WTC11 (cell line): ENCODE measurements at regions not wholly inside any gene's neighbourhood (a gene's known extent, or its start where the extent isn't known, plus 50 kb on each side); places are given as distances from the start of the nearest gene placed in this dataset.
A peak's percentile ranks its signal among the peaks of the same experiment; 100 is the strongest.

Experiments
- ATAC-seq: fragments of 200-7000 bp; cut with Tn5 transposase; 2 replicates; pipeline ENCODE4 v1.10.0; 2021; ENCODE audit warnings: mild to moderate bottlenecking, moderate library complexity
- CTCF ChIA-PET: fragments of 300-600 bp; sonication (Branson Sonifier 250); formaldehyde crosslinking; loops from one replicate; lab custom pipeline; 2021; ENCODE audit warnings: antibody characterized with exemption; lab: Charles Lee
- POLR2A ChIA-PET: fragments of 350-600 bp; sonication (Branson Sonifier 250); formaldehyde crosslinking; loops from one replicate; lab custom pipeline; 2021; ENCODE audit warnings: antibody characterized with exemption; lab: Charles Lee
- DNase-seq: peaks from one replicate; pipeline ENCODE4 v3.0.0; 2021; ENCODE audit warnings: low spot score
- H3K27ac Mint-ChIP-seq: 2 replicates; pipeline ENCODE4 v1.8.0; 2021; ENCODE audit warnings: mixed read lengths
- H3K27me3 Mint-ChIP-seq: 2 replicates; pipeline ENCODE4 v1.8.0; 2021; ENCODE audit warnings: low read depth, mild to moderate bottlenecking, moderate library complexity, mixed read lengths
- H3K36me3 Mint-ChIP-seq: 2 replicates; pipeline ENCODE4 v1.8.0; 2021; ENCODE audit warnings: mixed read lengths
- H3K4me1 Mint-ChIP-seq: 2 replicates; pipeline ENCODE4 v1.8.0; 2022; ENCODE audit warnings: mixed read lengths
- H3K4me3 Mint-ChIP-seq: 2 replicates; pipeline ENCODE4 v1.8.0; 2021; ENCODE audit warnings: mild to moderate bottlenecking, moderate library complexity, mixed read lengths
- H3K9me3 Mint-ChIP-seq: 2 replicates; pipeline ENCODE4 v1.8.0; 2021; ENCODE audit warnings: mixed read lengths
- FOXK1 ChIP-seq: sonication (generic); formaldehyde crosslinking; IDR thresholded peaks from 2 replicates; pipeline ENCODE4 v1.8.0; 2022; ENCODE audit warnings: mild to moderate bottlenecking, moderate library complexity, missing genetic modification reagents
- GTF2I ChIP-seq: fragments of 250-450 bp; sonication (Bioruptor Pico); conservative IDR thresholded peaks from 2 replicates; pipeline ENCODE4 v1.4.0; 2021; ENCODE audit warnings: mild to moderate bottlenecking
- JUN ChIP-seq: sonication (generic); formaldehyde crosslinking; IDR thresholded peaks from 2 replicates; pipeline ENCODE4 v1.8.0; 2023; ENCODE audit warnings: mild to moderate bottlenecking, missing genetic modification reagents
- NR2C2 ChIP-seq: sonication (generic); formaldehyde crosslinking; IDR thresholded peaks from 2 replicates; pipeline ENCODE4 v1.8.0; 2022; ENCODE audit warnings: mild to moderate bottlenecking, missing genetic modification reagents
- RORB ChIP-seq: fragments of 250-450 bp; sonication (Bioruptor Pico); IDR thresholded peaks from 2 replicates; pipeline ENCODE4 v1.9.0; 2021; ENCODE audit warnings: mild to moderate bottlenecking
- SOX15 ChIP-seq: fragments of 250-450 bp; sonication (Bioruptor Pico); IDR thresholded peaks from 2 replicates; pipeline ENCODE4 v1.9.0; 2021; ENCODE audit warnings: mild to moderate bottlenecking
- TEAD4 ChIP-seq: sonication (generic); formaldehyde crosslinking; IDR thresholded peaks from 2 replicates; pipeline ENCODE4 v1.8.0; 2022; ENCODE audit warnings: mild to moderate bottlenecking, missing genetic modification reagents
- ZNF138 ChIP-seq: sonication (generic); formaldehyde crosslinking; conservative IDR thresholded peaks from 2 replicates; pipeline ENCODE4 v1.8.1; 2022; ENCODE audit warnings: mild to moderate bottlenecking, moderate library complexity, missing genetic modification reagents
- ZNF263 ChIP-seq: sonication (generic); formaldehyde crosslinking; IDR thresholded peaks from 2 replicates; pipeline ENCODE4 v1.8.1; 2022; ENCODE audit warnings: low read depth, mild to moderate bottlenecking, moderate library complexity, missing genetic modification reagents
- ZNF416 ChIP-seq: fragments of 250-450 bp; sonication (Bioruptor Pico); IDR thresholded peaks from 2 replicates; pipeline ENCODE4 v1.9.0; 2021; ENCODE audit warnings: mild to moderate bottlenecking, inconsistent platforms
- TF ChIP-seq, protein P1 (sequence below): sonication (generic); formaldehyde crosslinking; IDR thresholded peaks from 2 replicates; pipeline ENCODE4 v1.8.0; 2022; ENCODE audit warnings: mild to moderate bottlenecking, missing genetic modification reagents
- TF ChIP-seq, protein P2 (sequence below): sonication (generic); formaldehyde crosslinking; IDR thresholded peaks from 2 replicates; pipeline ENCODE4 v1.8.1; 2023; ENCODE audit warnings: mild to moderate bottlenecking, moderate library complexity, missing genetic modification reagents
- TF ChIP-seq, protein P3 (sequence below): sonication (generic); formaldehyde crosslinking; IDR thresholded peaks from 2 replicates; pipeline ENCODE4 v1.8.1; 2023; ENCODE audit warnings: mild to moderate bottlenecking, missing genetic modification reagents, moderate library complexity
- TF ChIP-seq, protein P4 (sequence below): sonication (generic); formaldehyde crosslinking; IDR thresholded peaks from 2 replicates; pipeline ENCODE4 v1.8.1; 2022; ENCODE audit warnings: mild to moderate bottlenecking, moderate library complexity, missing genetic modification reagents
- TF ChIP-seq, protein P5 (sequence below): sonication (generic); formaldehyde crosslinking; IDR thresholded peaks from 2 replicates; pipeline ENCODE4 v1.8.0; 2022; ENCODE audit warnings: mild to moderate bottlenecking, missing genetic modification reagents
- TF ChIP-seq, protein P6 (sequence below): fragments of 250-450 bp; sonication (Bioruptor Pico); IDR thresholded peaks from 2 replicates; pipeline ENCODE4 v1.8.0; 2021; ENCODE audit warnings: mild to moderate bottlenecking
- TF ChIP-seq, protein P7 (sequence below): fragments of 250-450 bp; sonication (Bioruptor Pico); IDR thresholded peaks from 2 replicates; pipeline ENCODE4 v2.1.2; 2022; ENCODE audit warnings: mild to moderate bottlenecking, moderate library complexity
- TF ChIP-seq, protein P8 (sequence below): sonication (generic); formaldehyde crosslinking; conservative IDR thresholded peaks from 2 replicates; pipeline ENCODE4 v1.8.1; 2023; ENCODE audit warnings: mild to moderate bottlenecking, low read depth, missing genetic modification reagents, moderate library complexity

DNA sequence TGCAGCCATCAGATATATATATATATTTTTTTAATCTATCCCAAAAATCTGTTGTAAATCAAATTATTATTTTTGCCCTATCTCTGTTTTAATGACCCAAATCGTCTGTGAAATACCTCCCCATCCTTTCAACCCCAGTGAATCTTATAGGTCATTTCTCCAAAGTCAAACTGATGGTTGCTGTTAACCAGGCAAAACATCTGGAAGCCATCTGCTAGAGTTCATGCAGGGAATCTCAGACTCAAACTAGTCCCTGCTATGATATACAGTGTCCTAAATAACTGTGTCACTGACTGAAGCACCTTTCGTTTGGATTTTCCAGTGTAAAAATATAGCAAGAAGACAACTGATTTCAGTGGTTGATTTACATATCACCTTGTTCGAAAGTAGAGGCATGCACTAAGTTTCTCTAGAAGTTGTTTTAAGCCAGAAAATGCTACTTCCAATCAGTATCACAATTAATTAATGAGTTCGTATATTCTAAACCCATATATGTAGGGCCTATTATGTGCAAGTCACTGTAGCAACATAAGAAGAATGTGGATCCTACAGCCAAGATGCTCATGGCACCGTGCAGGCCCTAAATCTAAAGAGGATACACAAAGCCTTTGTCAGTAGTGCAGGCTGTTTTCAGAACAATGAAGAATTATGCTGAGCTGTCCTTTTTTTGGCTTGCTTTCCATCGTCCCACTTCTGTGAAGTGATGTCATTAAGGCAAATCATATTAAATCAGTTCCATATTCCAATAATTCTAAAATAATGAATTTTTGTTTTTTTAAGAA lies 566.0 kb downstream of the STK39 start (continued):
- TF ChIP-seq, protein P1, sequence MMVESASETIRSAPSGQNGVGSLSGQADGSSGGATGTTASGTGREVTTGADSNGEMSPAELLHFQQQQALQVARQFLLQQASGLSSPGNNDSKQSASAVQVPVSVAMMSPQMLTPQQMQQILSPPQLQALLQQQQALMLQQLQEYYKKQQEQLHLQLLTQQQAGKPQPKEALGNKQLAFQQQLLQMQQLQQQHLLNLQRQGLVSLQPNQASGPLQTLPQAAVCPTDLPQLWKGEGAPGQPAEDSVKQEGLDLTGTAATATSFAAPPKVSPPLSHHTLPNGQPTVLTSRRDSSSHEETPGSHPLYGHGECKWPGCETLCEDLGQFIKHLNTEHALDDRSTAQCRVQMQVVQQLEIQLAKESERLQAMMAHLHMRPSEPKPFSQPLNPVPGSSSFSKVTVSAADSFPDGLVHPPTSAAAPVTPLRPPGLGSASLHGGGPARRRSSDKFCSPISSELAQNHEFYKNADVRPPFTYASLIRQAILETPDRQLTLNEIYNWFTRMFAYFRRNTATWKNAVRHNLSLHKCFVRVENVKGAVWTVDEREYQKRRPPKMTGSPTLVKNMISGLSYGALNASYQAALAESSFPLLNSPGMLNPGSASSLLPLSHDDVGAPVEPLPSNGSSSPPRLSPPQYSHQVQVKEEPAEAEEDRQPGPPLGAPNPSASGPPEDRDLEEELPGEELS (CRISPR knock-in tag): no peak
- TF ChIP-seq, protein P2, sequence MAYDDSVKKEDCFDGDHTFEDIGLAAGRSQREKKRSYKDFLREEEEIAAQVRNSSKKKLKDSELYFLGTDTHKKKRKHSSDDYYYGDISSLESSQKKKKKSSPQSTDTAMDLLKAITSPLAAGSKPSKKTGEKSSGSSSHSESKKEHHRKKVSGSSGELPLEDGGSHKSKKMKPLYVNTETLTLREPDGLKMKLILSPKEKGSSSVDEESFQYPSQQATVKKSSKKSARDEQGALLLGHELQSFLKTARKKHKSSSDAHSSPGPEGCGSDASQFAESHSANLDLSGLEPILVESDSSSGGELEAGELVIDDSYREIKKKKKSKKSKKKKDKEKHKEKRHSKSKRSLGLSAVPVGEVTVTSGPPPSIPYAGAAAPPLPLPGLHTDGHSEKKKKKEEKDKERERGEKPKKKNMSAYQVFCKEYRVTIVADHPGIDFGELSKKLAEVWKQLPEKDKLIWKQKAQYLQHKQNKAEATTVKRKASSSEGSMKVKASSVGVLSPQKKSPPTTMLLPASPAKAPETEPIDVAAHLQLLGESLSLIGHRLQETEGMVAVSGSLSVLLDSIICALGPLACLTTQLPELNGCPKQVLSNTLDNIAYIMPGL (CRISPR knock-in tag): no peak
- TF ChIP-seq GTF2I (CRISPR knock-in tag): no peak
- TF ChIP-seq, protein P3, sequence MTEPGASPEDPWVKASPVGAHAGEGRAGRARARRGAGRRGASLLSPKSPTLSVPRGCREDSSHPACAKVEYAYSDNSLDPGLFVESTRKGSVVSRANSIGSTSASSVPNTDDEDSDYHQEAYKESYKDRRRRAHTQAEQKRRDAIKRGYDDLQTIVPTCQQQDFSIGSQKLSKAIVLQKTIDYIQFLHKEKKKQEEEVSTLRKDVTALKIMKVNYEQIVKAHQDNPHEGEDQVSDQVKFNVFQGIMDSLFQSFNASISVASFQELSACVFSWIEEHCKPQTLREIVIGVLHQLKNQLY (CRISPR knock-in tag): no peak
- TF ChIP-seq TEAD4 (CRISPR knock-in tag): no peak

DNA sequence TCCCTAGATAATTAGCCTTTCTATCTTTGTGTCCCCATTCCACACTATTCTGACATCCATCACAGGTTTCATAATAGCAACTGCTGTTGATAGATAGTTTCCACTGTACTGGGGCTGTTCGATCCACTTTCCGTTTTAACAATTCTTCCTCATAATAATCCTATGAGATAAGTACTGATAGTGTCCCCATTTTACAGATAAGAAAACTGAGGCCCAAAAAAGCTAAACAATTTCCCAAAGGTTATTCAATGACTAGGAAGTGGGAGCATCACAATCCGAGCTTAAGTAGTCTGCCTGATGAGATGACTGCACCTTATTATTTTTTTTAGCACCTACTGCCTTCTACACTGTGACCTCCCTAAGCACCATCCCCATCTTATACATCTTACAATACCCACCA lies 569.2 kb downstream of the STK39 start:
- POLR2A ChIA-PET: no interaction called here
- DNase-seq: no peak
- no peak overlapping the region for H3K4me3 Mint-ChIP-seq
- 0 out of 2 replicates have a peak, but pooled peaks have one; percentile 11 for TF ChIP-seq GTF2I (CRISPR knock-in tag)
- TF ChIP-seq, protein P4, sequence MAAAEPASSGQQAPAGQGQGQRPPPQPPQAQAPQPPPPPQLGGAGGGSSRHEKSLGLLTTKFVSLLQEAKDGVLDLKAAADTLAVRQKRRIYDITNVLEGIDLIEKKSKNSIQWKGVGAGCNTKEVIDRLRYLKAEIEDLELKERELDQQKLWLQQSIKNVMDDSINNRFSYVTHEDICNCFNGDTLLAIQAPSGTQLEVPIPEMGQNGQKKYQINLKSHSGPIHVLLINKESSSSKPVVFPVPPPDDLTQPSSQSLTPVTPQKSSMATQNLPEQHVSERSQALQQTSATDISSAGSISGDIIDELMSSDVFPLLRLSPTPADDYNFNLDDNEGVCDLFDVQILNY (CRISPR knock-in tag): no peak
- TF ChIP-seq, all 79 proteins: peak for 1
- Mint-ChIP-seq H3K27ac (no peak overlapping the region), H3K27me3 (no peaks in the 10 kb centered on the region), H3K36me3 (no peaks in the 10 kb centered on the region), H3K4me1 (peaks cover 30% of the 10 kb centered on the region), H3K9me3 (no peaks in the 10 kb centered on the region)
- no peak for ATAC-seq
- CTCF ChIA-PET: no interaction called here

DNA sequence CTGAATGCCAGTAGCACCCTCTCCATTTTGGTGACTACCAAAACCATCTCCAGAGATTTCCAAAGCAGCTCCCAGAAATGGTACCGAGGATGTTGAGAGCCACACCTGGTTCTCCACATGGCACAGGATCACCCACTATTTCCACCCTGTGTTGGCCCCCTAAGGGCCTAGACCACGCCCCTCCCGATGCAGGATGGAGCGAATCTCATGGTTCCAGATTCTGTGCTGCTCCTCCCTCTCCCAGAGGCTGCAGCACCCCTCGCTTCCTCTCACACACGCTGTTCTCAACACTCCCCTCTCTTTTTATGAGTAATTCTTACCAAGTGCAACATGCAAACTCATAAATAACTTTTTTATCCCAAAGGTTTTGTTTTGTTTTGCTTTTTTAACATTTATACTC lies 571.5 kb downstream of the STK39 start:
- ATAC-seq (peak; percentile 72), DNase-seq (peak; percentile 18)
- H3K27me3 Mint-ChIP-seq: no peaks in the 10 kb centered on the region
- no peak overlapping the region for H3K4me3 Mint-ChIP-seq
- no peaks in the 10 kb centered on the region; the same call in 1 of the 2 replicates for H3K36me3 Mint-ChIP-seq
- peaks cover 14% of the 10 kb centered on the region for H3K4me1 Mint-ChIP-seq
- ChIA-PET CTCF (no interaction called here), POLR2A (no interaction called here)
- peaks cover 5% of the 10 kb centered on the region for H3K9me3 Mint-ChIP-seq
- no peak overlapping the region for H3K27ac Mint-ChIP-seq
- no peak for TF ChIP-seq ZNF416 (CRISPR knock-in tag)
- no peak for TF ChIP-seq ZNF263 (CRISPR knock-in tag)
- TF ChIP-seq ZNF138: no peak
- no peak for TF ChIP-seq FOXK1
- TF ChIP-seq JUN (CRISPR knock-in tag): no peak
- TF ChIP-seq, protein P5, sequence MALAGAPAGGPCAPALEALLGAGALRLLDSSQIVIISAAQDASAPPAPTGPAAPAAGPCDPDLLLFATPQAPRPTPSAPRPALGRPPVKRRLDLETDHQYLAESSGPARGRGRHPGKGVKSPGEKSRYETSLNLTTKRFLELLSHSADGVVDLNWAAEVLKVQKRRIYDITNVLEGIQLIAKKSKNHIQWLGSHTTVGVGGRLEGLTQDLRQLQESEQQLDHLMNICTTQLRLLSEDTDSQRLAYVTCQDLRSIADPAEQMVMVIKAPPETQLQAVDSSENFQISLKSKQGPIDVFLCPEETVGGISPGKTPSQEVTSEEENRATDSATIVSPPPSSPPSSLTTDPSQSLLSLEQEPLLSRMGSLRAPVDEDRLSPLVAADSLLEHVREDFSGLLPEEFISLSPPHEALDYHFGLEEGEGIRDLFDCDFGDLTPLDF (CRISPR knock-in tag): no peak
- TF ChIP-seq SOX15 (CRISPR knock-in tag): no peak
- TF ChIP-seq, protein P6, sequence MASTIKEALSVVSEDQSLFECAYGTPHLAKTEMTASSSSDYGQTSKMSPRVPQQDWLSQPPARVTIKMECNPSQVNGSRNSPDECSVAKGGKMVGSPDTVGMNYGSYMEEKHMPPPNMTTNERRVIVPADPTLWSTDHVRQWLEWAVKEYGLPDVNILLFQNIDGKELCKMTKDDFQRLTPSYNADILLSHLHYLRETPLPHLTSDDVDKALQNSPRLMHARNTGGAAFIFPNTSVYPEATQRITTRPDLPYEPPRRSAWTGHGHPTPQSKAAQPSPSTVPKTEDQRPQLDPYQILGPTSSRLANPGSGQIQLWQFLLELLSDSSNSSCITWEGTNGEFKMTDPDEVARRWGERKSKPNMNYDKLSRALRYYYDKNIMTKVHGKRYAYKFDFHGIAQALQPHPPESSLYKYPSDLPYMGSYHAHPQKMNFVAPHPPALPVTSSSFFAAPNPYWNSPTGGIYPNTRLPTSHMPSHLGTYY (CRISPR knock-in tag): no peak
- TF ChIP-seq, protein P7, sequence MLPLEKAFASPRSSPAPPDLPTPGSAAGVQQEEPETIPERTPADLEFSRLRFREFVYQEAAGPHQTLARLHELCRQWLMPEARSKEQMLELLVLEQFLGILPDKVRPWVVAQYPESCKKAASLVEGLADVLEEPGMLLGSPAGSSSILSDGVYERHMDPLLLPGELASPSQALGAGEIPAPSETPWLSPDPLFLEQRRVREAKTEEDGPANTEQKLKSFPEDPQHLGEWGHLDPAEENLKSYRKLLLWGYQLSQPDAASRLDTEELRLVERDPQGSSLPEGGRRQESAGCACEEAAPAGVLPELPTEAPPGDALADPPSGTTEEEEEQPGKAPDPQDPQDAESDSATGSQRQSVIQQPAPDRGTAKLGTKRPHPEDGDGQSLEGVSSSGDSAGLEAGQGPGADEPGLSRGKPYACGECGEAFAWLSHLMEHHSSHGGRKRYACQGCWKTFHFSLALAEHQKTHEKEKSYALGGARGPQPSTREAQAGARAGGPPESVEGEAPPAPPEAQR (CRISPR knock-in tag): no peak
- TF ChIP-seq NR2C2 (CRISPR knock-in tag): no peak
- TF ChIP-seq RORB: no peak
- no peak for TF ChIP-seq TEAD4 (CRISPR knock-in tag)
- TF ChIP-seq, protein P8, sequence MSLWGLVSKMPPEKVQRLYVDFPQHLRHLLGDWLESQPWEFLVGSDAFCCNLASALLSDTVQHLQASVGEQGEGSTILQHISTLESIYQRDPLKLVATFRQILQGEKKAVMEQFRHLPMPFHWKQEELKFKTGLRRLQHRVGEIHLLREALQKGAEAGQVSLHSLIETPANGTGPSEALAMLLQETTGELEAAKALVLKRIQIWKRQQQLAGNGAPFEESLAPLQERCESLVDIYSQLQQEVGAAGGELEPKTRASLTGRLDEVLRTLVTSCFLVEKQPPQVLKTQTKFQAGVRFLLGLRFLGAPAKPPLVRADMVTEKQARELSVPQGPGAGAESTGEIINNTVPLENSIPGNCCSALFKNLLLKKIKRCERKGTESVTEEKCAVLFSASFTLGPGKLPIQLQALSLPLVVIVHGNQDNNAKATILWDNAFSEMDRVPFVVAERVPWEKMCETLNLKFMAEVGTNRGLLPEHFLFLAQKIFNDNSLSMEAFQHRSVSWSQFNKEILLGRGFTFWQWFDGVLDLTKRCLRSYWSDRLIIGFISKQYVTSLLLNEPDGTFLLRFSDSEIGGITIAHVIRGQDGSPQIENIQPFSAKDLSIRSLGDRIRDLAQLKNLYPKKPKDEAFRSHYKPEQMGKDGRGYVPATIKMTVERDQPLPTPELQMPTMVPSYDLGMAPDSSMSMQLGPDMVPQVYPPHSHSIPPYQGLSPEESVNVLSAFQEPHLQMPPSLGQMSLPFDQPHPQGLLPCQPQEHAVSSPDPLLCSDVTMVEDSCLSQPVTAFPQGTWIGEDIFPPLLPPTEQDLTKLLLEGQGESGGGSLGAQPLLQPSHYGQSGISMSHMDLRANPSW (CRISPR knock-in tag): no peak
